Trophoblast cell (in vitro differentiated cells and primary cell): ENCODE measurements at regions not wholly inside any gene's neighbourhood (a gene's known extent, or its start where the extent isn't known, plus 50 kb on each side); places are given as distances from the start of the nearest gene placed in this dataset.

Experiments
- DNase-seq, 2 donors: peaks; one replicate each; pipeline ENCODE4 v3.0.0-alpha.2; 2016
- H2AFZ ChIP-seq: 2 replicates; pipeline ENCODE4 v1.6.1; 2013; ENCODE audit warnings: low read length, moderate library complexity, mild to moderate bottlenecking; ENCODE audit not compliant: insufficient read depth, poor library complexity
- H2AK5ac ChIP-seq: 2 replicates; pipeline ENCODE4 v1.6.1; 2013; ENCODE audit warnings: mild to moderate bottlenecking, low read length
- H2BK120ac ChIP-seq: 2 replicates; pipeline ENCODE4 v1.6.1; 2013; ENCODE audit warnings: low read length, mild to moderate bottlenecking, moderate library complexity; ENCODE audit not compliant: insufficient read depth, poor library complexity
- H2BK12ac ChIP-seq: 2 replicates; pipeline ENCODE4 v1.6.1; 2013; ENCODE audit warnings: mild to moderate bottlenecking, low read length, moderate library complexity
- H2BK5ac ChIP-seq: 2 replicates; pipeline ENCODE4 v1.6.1; 2013; ENCODE audit warnings: low read length, low read depth, moderate library complexity, mild to moderate bottlenecking; ENCODE audit not compliant: poor library complexity
- H3K14ac ChIP-seq: 2 replicates; pipeline ENCODE4 v1.6.1; 2013; ENCODE audit warnings: mild to moderate bottlenecking, low read length
- H3K18ac ChIP-seq: 2 replicates; pipeline ENCODE4 v1.6.1; 2013; ENCODE audit warnings: mild to moderate bottlenecking, low read length
- H3K23ac ChIP-seq: 2 replicates; pipeline ENCODE4 v1.6.1; 2013; ENCODE audit warnings: low read length
- H3K27ac ChIP-seq: 2 replicates; pipeline ENCODE4 v1.5.1; 2013; ENCODE audit warnings: low read depth, mild to moderate bottlenecking, inconsistent platforms, low read length, moderate library complexity
- H3K27me3 ChIP-seq: 2 replicates; pipeline ENCODE4 v1.6.1; 2013; ENCODE audit warnings: inconsistent platforms, mild to moderate bottlenecking, low read length, moderate library complexity; ENCODE audit not compliant: insufficient read depth
- H3K36me3 ChIP-seq, 2 experiments: 1 replicate in 1 of 2; 2 replicates in 1 of 2; pipeline ENCODE4 v1.6.1; 2013; ENCODE audit warnings: low read length in 2 of 2, mild to moderate bottlenecking in 2 of 2, moderate library complexity in 1 of 2; ENCODE audit not compliant: insufficient read depth in 2 of 2, control insufficient read depth in 1 of 2
- H3K4ac ChIP-seq: 2 replicates; pipeline ENCODE4 v1.6.1; 2013; ENCODE audit warnings: low read depth, mild to moderate bottlenecking, low read length, moderate library complexity
- H3K4me1 ChIP-seq, 2 experiments: 1 replicate in 1 of 2; 2 replicates in 1 of 2; pipeline ENCODE4 v1.6.1; 2013; ENCODE audit warnings: low read length in 2 of 2, mild to moderate bottlenecking in 2 of 2, moderate library complexity in 1 of 2; ENCODE audit not compliant: insufficient read depth in 2 of 2, control insufficient read depth in 1 of 2
- H3K4me2 ChIP-seq: 2 replicates; pipeline ENCODE4 v1.6.1; 2013; ENCODE audit warnings: inconsistent platforms, mild to moderate bottlenecking, low read length, moderate library complexity
- H3K4me3 ChIP-seq: 2 replicates; pipeline ENCODE4 v1.5.1; 2013; ENCODE audit warnings: mild to moderate bottlenecking, low read depth, low read length, inconsistent platforms
- H3K79me1 ChIP-seq: one replicate; pipeline ENCODE4 v1.6.1; 2013; ENCODE audit warnings: low read length
- H3K79me2 ChIP-seq: 2 replicates; pipeline ENCODE4 v1.6.1; 2013; ENCODE audit warnings: low read length, mild to moderate bottlenecking; ENCODE audit not compliant: control insufficient read depth, insufficient read depth, poor library complexity
- H3K9ac ChIP-seq: 2 replicates; pipeline ENCODE4 v1.6.1; 2013; ENCODE audit warnings: mild to moderate bottlenecking, low read length
- H3K9me3 ChIP-seq: 2 replicates; pipeline ENCODE4 v1.6.1; 2013; ENCODE audit warnings: low read depth, mild to moderate bottlenecking, control low read depth, inconsistent platforms, low read length; ENCODE audit not compliant: insufficient read depth
- H4K12ac ChIP-seq: 2 replicates; pipeline ENCODE4 v1.6.1; 2013; ENCODE audit warnings: low read depth, mild to moderate bottlenecking, low read length, moderate library complexity
- H4K8ac ChIP-seq: 2 replicates; pipeline ENCODE4 v1.6.1; 2013; ENCODE audit warnings: low read depth, mild to moderate bottlenecking, low read length, moderate library complexity
- H4K91ac ChIP-seq: one replicate; pipeline ENCODE4 v1.6.1; 2013; ENCODE audit warnings: low read depth, mild to moderate bottlenecking, low read length, moderate library complexity
- WGBS: extraction: QIAGEN DNeasy Blood & Tissue Kit; methylation state at CpG from one replicate; pipeline ENCODE4 v1.1.7; 2013; ENCODE audit warnings: missing lambda C conversion rate; ENCODE audit not compliant: insufficient read length, insufficient coverage; ENCODE audit errors: extremely low coverage; 5-methylcytosine and 5-hydroxymethylcytosine counted together

- no peak overlapping the region for H3K14ac ChIP-seq
- H3K27ac ChIP-seq: no peak overlapping the region
- peak overlapping the region; percentile 47 for H3K4me3 ChIP-seq
- H3K4me1 ChIP-seq: no peaks in the 10 kb centered on the region
- H3K79me1 ChIP-seq: no peaks in the 10 kb centered on the region
- no peak overlapping the region for H3K23ac ChIP-seq
- peaks cover 6% of the 10 kb centered on the region for H3K9me3 ChIP-seq
- no peak overlapping the region for H3K4me2 ChIP-seq
- H3K36me3 ChIP-seq: no peaks in the 10 kb centered on the region
- no peak overlapping the region for H2BK12ac ChIP-seq
- no peak overlapping the region for H2AFZ ChIP-seq
- DNase-seq: no peak
- H2BK120ac ChIP-seq: no peak overlapping the region
- no peak overlapping the region for H3K9ac ChIP-seq
- no CpG with 5 or more reads among the region's 6 CpGs for WGBS
- H3K27me3 ChIP-seq: no peaks in the 10 kb centered on the region
- no peak overlapping the region for H4K8ac ChIP-seq
- no peak overlapping the region for H3K4ac ChIP-seq
- no peak overlapping the region for H4K91ac ChIP-seq
- H3K18ac ChIP-seq: no peak overlapping the region
- H2AK5ac ChIP-seq: no peak overlapping the region
- no peaks in the 10 kb centered on the region for H3K79me2 ChIP-seq
- no peak overlapping the region for H2BK5ac ChIP-seq
- no peak overlapping the region for H4K12ac ChIP-seq
Measured at GRCh38 chr17:79387783-79388182, 223.1 kb downstream of the RBFOX3 start.

DNA sequence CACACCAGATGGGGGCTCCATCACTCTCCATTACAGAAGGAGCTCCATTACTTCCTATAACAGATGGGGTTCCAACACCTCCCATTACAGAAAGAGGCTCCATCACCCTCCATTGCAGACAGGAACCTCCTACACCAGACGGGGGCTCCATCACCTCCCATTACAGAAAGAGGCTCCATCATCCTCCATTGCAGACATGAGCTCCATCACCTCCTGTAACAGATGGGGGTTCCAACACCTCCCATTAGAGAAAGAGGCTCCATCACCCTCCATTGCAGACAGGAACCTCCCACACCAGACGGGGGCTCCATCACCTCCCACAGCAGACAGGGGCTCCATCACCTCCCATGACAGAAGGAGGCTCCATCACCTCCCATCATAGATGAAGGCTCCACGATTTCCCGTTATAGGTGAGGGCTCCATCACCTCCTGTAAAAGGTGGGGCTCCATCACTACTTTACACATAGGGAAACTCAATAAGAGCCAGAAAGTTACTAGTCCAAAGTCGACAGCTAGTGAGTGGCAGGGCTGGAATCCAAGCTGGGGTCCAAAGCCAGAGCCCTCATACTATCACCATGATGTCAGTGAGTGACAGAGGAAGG is 224.8 kb downstream of the RBFOX3 start:
- H3K14ac ChIP-seq: no peak overlapping the region
- no peaks in the 10 kb centered on the region for H3K36me3 ChIP-seq
- no peaks in the 10 kb centered on the region for H3K79me2 ChIP-seq

GRCh38 chr17:79382313-79382712 is 228.5 kb downstream of the RBFOX3 start:
- H3K9ac ChIP-seq: no peak overlapping the region
- no peaks in the 10 kb centered on the region for H3K27me3 ChIP-seq
- H3K14ac ChIP-seq: no peak overlapping the region
- DNase-seq: no peak
- no peaks in the 10 kb centered on the region for H3K36me3 ChIP-seq
- no peak overlapping the region for H3K4me3 ChIP-seq
- no peak overlapping the region for H3K18ac ChIP-seq
- no peak overlapping the region for H3K27ac ChIP-seq
- H2BK120ac ChIP-seq: no peak overlapping the region
- peaks cover 5% of the 10 kb centered on the region for H3K9me3 ChIP-seq
- no peak overlapping the region for H4K12ac ChIP-seq
- H3K79me2 ChIP-seq: no peaks in the 10 kb centered on the region
- H3K23ac ChIP-seq: no peak overlapping the region
- H2AFZ ChIP-seq: no peak overlapping the region
- no peak overlapping the region for H2AK5ac ChIP-seq
- H3K79me1 ChIP-seq: no peaks in the 10 kb centered on the region
- H4K91ac ChIP-seq: no peak overlapping the region
- no CpG with 5 or more reads among the region's 9 CpGs for WGBS
- H2BK5ac ChIP-seq: no peak overlapping the region
- H4K8ac ChIP-seq: no peak overlapping the region
- no peak overlapping the region for H3K4ac ChIP-seq
- no peaks in the 10 kb centered on the region for H3K4me1 ChIP-seq
- no peak overlapping the region for H3K4me2 ChIP-seq
- no peak overlapping the region for H2BK12ac ChIP-seq

More for the DNA sequence above, 224.8 kb downstream of the RBFOX3 start:
- Histone ChIP-seq H2BK120ac (no peak overlapping the region), H3K23ac (no peak overlapping the region), H3K4ac (no peak overlapping the region), H2AK5ac (no peak overlapping the region), H3K9me3 (peaks cover 6% of the 10 kb centered on the region), H4K91ac (no peak overlapping the region), H3K4me2 (no peak overlapping the region), H3K4me3 (no peak overlapping the region), H2BK5ac (no peak overlapping the region), H3K9ac (no peak overlapping the region), H3K27ac (no peak overlapping the region), H3K18ac (no peak overlapping the region), H3K27me3 (no peaks in the 10 kb centered on the region), H2BK12ac (no peak overlapping the region), H3K79me1 (no peaks in the 10 kb centered on the region), H3K4me1 (no peaks in the 10 kb centered on the region), H4K8ac (no peak overlapping the region), H2AFZ (no peak overlapping the region), H4K12ac (no peak overlapping the region)
- WGBS: no CpG with 5 or more reads among the region's 5 CpGs
- no peak for DNase-seq

GRCh38 chr17:79379700-79380445 is 231.0 kb downstream of the RBFOX3 start:
- Histone ChIP-seq H2BK120ac (no peak overlapping the region), H4K12ac (no peak overlapping the region), H2AFZ (no peak overlapping the region), H3K14ac (no peak overlapping the region), H3K27me3 (no peaks in the 10 kb centered on the region), H3K4me2 (no peak overlapping the region), H2BK5ac (no peak overlapping the region), H3K18ac (no peak overlapping the region), H3K4ac (no peak overlapping the region), H3K27ac (no peak overlapping the region), H3K9ac (no peak overlapping the region), H3K9me3 (peaks cover 2% of the 10 kb centered on the region), H4K91ac (no peak overlapping the region), H3K4me1 (no peaks in the 10 kb centered on the region), H3K36me3 (no peaks in the 10 kb centered on the region), H2BK12ac (no peak overlapping the region), H3K79me1 (no peaks in the 10 kb centered on the region), H4K8ac (no peak overlapping the region), H3K23ac (no peak overlapping the region), H3K79me2 (no peaks in the 10 kb centered on the region), H2AK5ac (no peak overlapping the region), H3K4me3 (no peak overlapping the region)
- WGBS: no CpG with 5 or more reads among the region's 21 CpGs
- DNase-seq: no peak
